ENCODE measurements at regions not wholly inside any gene's neighbourhood (a gene's known extent, or its start where the extent isn't known, plus 50 kb on each side); places are given as distances from the start of the nearest gene placed in this dataset.

DNA sequence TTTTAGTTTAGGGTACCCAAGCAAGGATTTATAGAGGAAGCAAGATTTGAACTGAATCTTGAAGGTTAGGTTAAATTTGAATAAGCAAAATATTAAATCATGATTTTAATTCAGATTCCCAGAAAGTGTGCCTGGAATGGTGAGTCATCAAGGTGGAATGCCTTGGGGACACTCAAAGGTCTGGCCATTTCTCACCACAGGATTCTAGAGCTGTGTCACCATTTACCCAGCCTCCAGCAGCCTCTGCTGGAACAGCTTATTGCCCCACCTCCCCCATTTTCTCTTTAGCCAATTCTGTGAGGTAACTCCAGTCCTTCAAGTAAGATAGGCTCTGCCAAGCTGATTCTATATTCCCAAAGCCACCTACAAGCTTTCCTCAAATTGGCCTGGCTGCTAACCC is 181.4 kb downstream of the SIM1 start:
- H3K27ac Mint-ChIP-seq (ENCODE audit: unreplicated experiment), result no peak overlapping the region
- no peak overlapping the region for H3K4me3 Mint-ChIP-seq (ENCODE audit: unreplicated experiment)
- peaks cover 3% of the 10 kb centered on the region for H3K36me3 Mint-ChIP-seq (ENCODE audit: unreplicated experiment)
- TF ChIP-seq, protein P1, sequence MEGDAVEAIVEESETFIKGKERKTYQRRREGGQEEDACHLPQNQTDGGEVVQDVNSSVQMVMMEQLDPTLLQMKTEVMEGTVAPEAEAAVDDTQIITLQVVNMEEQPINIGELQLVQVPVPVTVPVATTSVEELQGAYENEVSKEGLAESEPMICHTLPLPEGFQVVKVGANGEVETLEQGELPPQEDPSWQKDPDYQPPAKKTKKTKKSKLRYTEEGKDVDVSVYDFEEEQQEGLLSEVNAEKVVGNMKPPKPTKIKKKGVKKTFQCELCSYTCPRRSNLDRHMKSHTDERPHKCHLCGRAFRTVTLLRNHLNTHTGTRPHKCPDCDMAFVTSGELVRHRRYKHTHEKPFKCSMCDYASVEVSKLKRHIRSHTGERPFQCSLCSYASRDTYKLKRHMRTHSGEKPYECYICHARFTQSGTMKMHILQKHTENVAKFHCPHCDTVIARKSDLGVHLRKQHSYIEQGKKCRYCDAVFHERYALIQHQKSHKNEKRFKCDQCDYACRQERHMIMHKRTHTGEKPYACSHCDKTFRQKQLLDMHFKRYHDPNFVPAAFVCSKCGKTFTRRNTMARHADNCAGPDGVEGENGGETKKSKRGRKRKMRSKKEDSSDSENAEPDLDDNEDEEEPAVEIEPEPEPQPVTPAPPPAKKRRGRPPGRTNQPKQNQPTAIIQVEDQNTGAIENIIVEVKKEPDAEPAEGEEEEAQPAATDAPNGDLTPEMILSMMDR (IDR thresholded peaks at IDR 0.05), result no peak
- H3K9me3 Mint-ChIP-seq (ENCODE audit: unreplicated experiment), result peaks cover 4% of the 10 kb centered on the region
- peaks cover 19% of the 10 kb centered on the region for H3K4me1 Mint-ChIP-seq (ENCODE audit: unreplicated experiment)
- DNase-seq (ENCODE audit: extremely low spot score, unreplicated experiment), result no peak
- no peaks in the 10 kb centered on the region for H3K27me3 Mint-ChIP-seq (ENCODE audit: unreplicated experiment)

DNA sequence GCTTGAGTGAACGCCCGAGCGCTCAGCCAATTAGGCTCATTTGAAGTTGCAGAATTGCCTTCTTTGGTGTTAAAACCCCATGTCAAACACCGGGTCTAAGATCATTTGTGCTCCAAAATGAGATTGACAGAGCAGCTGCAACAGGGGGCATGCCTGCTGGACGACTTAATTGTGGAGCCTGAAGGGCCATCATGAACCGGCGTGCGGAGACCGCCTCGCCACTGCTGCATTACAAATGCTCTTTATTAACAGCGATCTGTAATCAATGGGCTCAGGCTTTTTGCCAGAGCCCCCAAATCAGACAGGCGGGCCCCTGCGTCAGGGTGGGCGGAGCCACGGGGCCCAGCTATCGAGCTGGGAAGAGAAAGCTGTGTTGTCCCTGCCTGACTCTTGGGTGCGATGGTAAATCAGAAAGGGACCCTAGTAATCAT is 183.2 kb downstream of the SIM1 start:
- peaks cover 22% of the 10 kb centered on the region for H3K4me1 Mint-ChIP-seq (ENCODE audit: unreplicated experiment)
- no peak for DNase-seq (ENCODE audit: extremely low spot score, unreplicated experiment)
- H3K27ac Mint-ChIP-seq (ENCODE audit: unreplicated experiment), result no peak overlapping the region
- TF ChIP-seq, protein P1 (IDR thresholded peaks at IDR 0.05), result no peak
- H3K9me3 Mint-ChIP-seq (ENCODE audit: unreplicated experiment), result peaks cover 4% of the 10 kb centered on the region
- H3K27me3 Mint-ChIP-seq (ENCODE audit: unreplicated experiment), result no peaks in the 10 kb centered on the region
- peaks cover 5% of the 10 kb centered on the region for H3K36me3 Mint-ChIP-seq (ENCODE audit: unreplicated experiment)
- no peak overlapping the region for H3K4me3 Mint-ChIP-seq (ENCODE audit: unreplicated experiment)

- no peaks in the 10 kb centered on the region for H3K27me3 Mint-ChIP-seq (ENCODE audit: unreplicated experiment)
- no peak for DNase-seq (ENCODE audit: extremely low spot score, unreplicated experiment)
- no peak overlapping the region for H3K27ac Mint-ChIP-seq (ENCODE audit: unreplicated experiment)
- H3K4me3 Mint-ChIP-seq (ENCODE audit: unreplicated experiment), result no peak overlapping the region
- peaks cover 10% of the 10 kb centered on the region for H3K4me1 Mint-ChIP-seq (ENCODE audit: unreplicated experiment)
- TF ChIP-seq, protein P1 (IDR thresholded peaks at IDR 0.05), result no peak
- H3K9me3 Mint-ChIP-seq (ENCODE audit: unreplicated experiment), result peaks cover 4% of the 10 kb centered on the region
- peaks cover 2% of the 10 kb centered on the region for H3K36me3 Mint-ChIP-seq (ENCODE audit: unreplicated experiment)
Measured at GRCh38 chr6:100276311-100277057, 188.2 kb downstream of the SIM1 start.

- peaks cover 27% of the 10 kb centered on the region for H3K4me1 Mint-ChIP-seq (ENCODE audit: unreplicated experiment)
- H3K27me3 Mint-ChIP-seq (ENCODE audit: unreplicated experiment), result no peaks in the 10 kb centered on the region
- no peaks in the 10 kb centered on the region for H3K9me3 Mint-ChIP-seq (ENCODE audit: unreplicated experiment)
- no peak overlapping the region for H3K27ac Mint-ChIP-seq (ENCODE audit: unreplicated experiment)
- H3K4me3 Mint-ChIP-seq (ENCODE audit: unreplicated experiment), result no peak overlapping the region
- no peak for DNase-seq (ENCODE audit: extremely low spot score, unreplicated experiment)
- peaks cover 2% of the 10 kb centered on the region for H3K36me3 Mint-ChIP-seq (ENCODE audit: unreplicated experiment)
- TF ChIP-seq, protein P1 (IDR thresholded peaks at IDR 0.05), result no peak
Measured at GRCh38 chr6:100274147-100274546, 190.6 kb downstream of the SIM1 start.

DNA sequence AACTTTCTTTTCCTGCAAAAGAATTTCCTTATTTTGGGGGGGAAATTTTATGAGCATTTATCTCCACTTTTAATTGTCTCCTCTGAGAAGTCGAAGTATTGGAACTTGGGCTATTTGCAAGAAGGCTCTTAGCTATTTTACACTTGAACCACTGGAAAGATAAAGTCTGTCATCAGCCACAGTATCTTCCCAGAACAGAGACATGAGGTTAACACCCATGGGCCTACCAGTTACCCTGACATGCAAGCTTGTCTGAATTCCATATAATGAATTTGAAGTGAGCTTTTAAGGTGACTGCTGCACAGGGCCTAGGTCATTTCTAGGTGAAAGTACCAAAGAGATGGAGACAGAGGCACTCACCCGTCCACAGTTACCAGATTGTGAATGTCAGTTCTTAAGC is 193.1 kb downstream of the SIM1 start:
- H3K36me3 Mint-ChIP-seq (ENCODE audit: unreplicated experiment), result no peaks in the 10 kb centered on the region
- TF ChIP-seq, protein P1 (IDR thresholded peaks at IDR 0.05), result no peak
- DNase-seq (ENCODE audit: extremely low spot score, unreplicated experiment), result no peak
- H3K27me3 Mint-ChIP-seq (ENCODE audit: unreplicated experiment), result no peaks in the 10 kb centered on the region
- no peak overlapping the region for H3K4me3 Mint-ChIP-seq (ENCODE audit: unreplicated experiment)
- no peak overlapping the region for H3K27ac Mint-ChIP-seq (ENCODE audit: unreplicated experiment)
- no peaks in the 10 kb centered on the region for H3K9me3 Mint-ChIP-seq (ENCODE audit: unreplicated experiment)
- H3K4me1 Mint-ChIP-seq (ENCODE audit: unreplicated experiment), result peaks cover 49% of the 10 kb centered on the region

Data from osteocyte (in vitro differentiated cells).